H9 (cell line): ENCODE measurements at regions not wholly inside any gene's neighbourhood (a gene's known extent, or its start where the extent isn't known, plus 50 kb on each side); places are given as distances from the start of the nearest gene placed in this dataset.

Source experiments
- DNase-seq: peaks from one replicate; pipeline ENCODE4 v3.0.0-alpha.2; 2017
- H2AFZ ChIP-seq: one replicate; pipeline ENCODE4 v1.6.1; 2013; ENCODE audit warnings: mild to moderate bottlenecking, low read length, control low read depth, moderate library complexity
- H2AK5ac ChIP-seq: 2 replicates; pipeline ENCODE4 v1.6.1; 2013; ENCODE audit warnings: low read length, control low read depth, mixed read lengths; ENCODE audit not compliant: insufficient read length
- H2BK120ac ChIP-seq: one replicate; pipeline ENCODE4 v1.6.1; 2013; ENCODE audit warnings: low read depth, mild to moderate bottlenecking, low read length, control low read depth, inconsistent platforms; ENCODE audit not compliant: poor library complexity, severe bottlenecking
- H2BK12ac ChIP-seq: 2 replicates; pipeline ENCODE4 v1.6.1; 2013; ENCODE audit warnings: low read length, control low read depth, mixed read lengths, low read depth; ENCODE audit not compliant: insufficient read length
- H2BK15ac ChIP-seq: 2 replicates; pipeline ENCODE4 v1.6.1; 2013; ENCODE audit warnings: low read depth, low read length, control low read depth
- H2BK20ac ChIP-seq: one replicate; pipeline ENCODE4 v1.6.1; 2013; ENCODE audit warnings: low read depth, mild to moderate bottlenecking, low read length, control low read depth, inconsistent platforms; ENCODE audit not compliant: poor library complexity, severe bottlenecking
- H2BK5ac ChIP-seq: 2 replicates; pipeline ENCODE4 v1.6.1; 2013; ENCODE audit warnings: low read length, control low read depth, mixed read lengths; ENCODE audit not compliant: insufficient read length
- H3K14ac ChIP-seq: 2 replicates; pipeline ENCODE4 v1.6.1; 2013; ENCODE audit warnings: low read length, control low read depth; ENCODE audit not compliant: insufficient read depth
- H3K18ac ChIP-seq: 2 replicates; pipeline ENCODE4 v1.6.1; 2013; ENCODE audit warnings: low read depth, mild to moderate bottlenecking, mixed read lengths, low read length, control low read depth; ENCODE audit not compliant: insufficient read length
- H3K23ac ChIP-seq: 2 replicates; pipeline ENCODE4 v1.6.1; 2013; ENCODE audit warnings: low read length, control low read depth, mixed read lengths, low read depth; ENCODE audit not compliant: insufficient read length
- H3K23me2 ChIP-seq: 2 replicates; pipeline ENCODE4 v1.6.1; 2013; ENCODE audit warnings: low read depth, mild to moderate bottlenecking, mixed read lengths, low read length, control low read depth; ENCODE audit not compliant: insufficient read length, poor library complexity, severe bottlenecking
- H3K27ac ChIP-seq: 2 replicates; pipeline ENCODE4 v1.5.1; 2013; ENCODE audit warnings: low read length, control low read depth, mixed read lengths, low read depth; ENCODE audit not compliant: insufficient read length
- H3K27me3 ChIP-seq: 2 replicates; pipeline ENCODE4 v1.6.1; 2013; ENCODE audit warnings: low read length, control low read depth, inconsistent platforms; ENCODE audit not compliant: insufficient read depth
- H3K4ac ChIP-seq: 2 replicates; pipeline ENCODE4 v1.6.1; 2013; ENCODE audit warnings: low read depth, mild to moderate bottlenecking, control low read depth, inconsistent platforms, low read length, moderate library complexity
- H3K4me1 ChIP-seq: 2 replicates; pipeline ENCODE4 v1.6.1; 2013; ENCODE audit warnings: low read length, control low read depth, inconsistent platforms; ENCODE audit not compliant: insufficient read depth
- H3K4me2 ChIP-seq: 2 replicates; pipeline ENCODE4 v1.6.1; 2013; ENCODE audit warnings: low read length, control low read depth, mixed read lengths; ENCODE audit not compliant: insufficient read length, insufficient read depth
- H3K56ac ChIP-seq: 2 replicates; pipeline ENCODE4 v1.6.1; 2013; ENCODE audit warnings: low read depth, mild to moderate bottlenecking, mixed read lengths, low read length, control low read depth; ENCODE audit not compliant: insufficient read length
- H3K79me1 ChIP-seq: 2 replicates; pipeline ENCODE4 v1.6.1; 2013; ENCODE audit warnings: low read depth, mild to moderate bottlenecking, moderate library complexity, low read length, control low read depth, inconsistent platforms; ENCODE audit not compliant: insufficient read depth, poor library complexity, severe bottlenecking
- H3K79me2 ChIP-seq: 2 replicates; pipeline ENCODE4 v1.6.1; 2013; ENCODE audit warnings: low read length, control low read depth, inconsistent platforms; ENCODE audit not compliant: insufficient read depth
- H3K9ac ChIP-seq: 2 replicates; pipeline ENCODE4 v1.6.1; 2013; ENCODE audit warnings: low read length, control low read depth, mixed read lengths; ENCODE audit not compliant: insufficient read length; ENCODE audit errors: extremely low read depth
- H3K9me3 ChIP-seq: one replicate; pipeline ENCODE4 v1.6.1; 2013; ENCODE audit warnings: low read depth, low read length, inconsistent platforms; ENCODE audit not compliant: control insufficient read depth
- H3T11ph ChIP-seq: one replicate; pipeline ENCODE4 v1.6.1; 2013; ENCODE audit warnings: mild to moderate bottlenecking, low read length, control low read depth, inconsistent platforms
- H4K20me1 ChIP-seq: one replicate; pipeline ENCODE4 v1.6.1; 2013; ENCODE audit not compliant: control insufficient read depth, insufficient read length, insufficient read depth
- H4K5ac ChIP-seq: 2 replicates; pipeline ENCODE4 v1.6.1; 2013; ENCODE audit warnings: low read depth, mild to moderate bottlenecking, mixed read lengths, low read length, control low read depth; ENCODE audit not compliant: insufficient read length
- H4K8ac ChIP-seq: replicated peaks from 2 replicates; pipeline ENCODE4 v1.6.1; 2013; ENCODE audit warnings: low read length, control low read depth, mixed read lengths, low read depth; ENCODE audit not compliant: insufficient read length
- H4K91ac ChIP-seq: 2 replicates; pipeline ENCODE4 v1.6.1; 2013; ENCODE audit warnings: low read depth, mild to moderate bottlenecking, moderate library complexity, mixed read lengths, low read length, control low read depth; ENCODE audit not compliant: insufficient read length
- H3K27ac Mint-ChIP-seq, 3 experiments: 2 replicates in 2 of 3; 3 replicates in 1 of 3; pipeline ENCODE4 v1.8.0; 2020 to 2021; ENCODE audit warnings: mixed read lengths in 3 of 3, mild to moderate bottlenecking in 1 of 3, moderate library complexity in 1 of 3
- H3K27me3 Mint-ChIP-seq: 2 replicates; pipeline ENCODE4 v1.8.0; 2021; ENCODE audit warnings: low read depth, mild to moderate bottlenecking, moderate library complexity, mixed read lengths
- H3K36me3 Mint-ChIP-seq, 3 experiments: 2 replicates in 2 of 3; 3 replicates in 1 of 3; pipeline ENCODE4 v1.8.0; 2020 to 2021; ENCODE audit warnings: low read depth in 3 of 3, mixed read lengths in 3 of 3; ENCODE audit not compliant: insufficient read depth in 1 of 3
- H3K4me1 Mint-ChIP-seq, 2 experiments: 2 replicates each; pipeline ENCODE4 v1.8.0; 2020; ENCODE audit warnings: mixed read lengths in 2 of 2
- H3K4me3 Mint-ChIP-seq, 2 experiments: 2 replicates in 1 of 2; 3 replicates in 1 of 2; pipeline ENCODE4 v1.8.0; 2020 to 2021; ENCODE audit warnings: mild to moderate bottlenecking in 2 of 2, mixed read lengths in 2 of 2, moderate library complexity in 1 of 2
- H3K9me3 Mint-ChIP-seq, 2 experiments: 2 replicates in 1 of 2; 3 replicates in 1 of 2; pipeline ENCODE4 v1.8.0; 2020; ENCODE audit warnings: mild to moderate bottlenecking in 2 of 2, mixed read lengths in 2 of 2, moderate library complexity in 1 of 2
- WGBS: extraction: QIAGEN DNeasy Blood & Tissue Kit; methylation state at CpG from one replicate; pipeline ENCODE4 v1.1.7; 2013; ENCODE audit warnings: missing lambda C conversion rate, low lambda C conversion rate, mixed read lengths; ENCODE audit not compliant: insufficient read length; ENCODE audit errors: extremely low coverage; 5-methylcytosine and 5-hydroxymethylcytosine counted together
- TF ChIP-seq, protein P1 (sequence below): fragments of 200-600 bp; sonication (generic); conservative IDR thresholded peaks from 3 replicates; pipeline ENCODE4 v1.8.0; 2021; ENCODE audit warnings: antibody characterized with exemption, mild to moderate bottlenecking

DNA sequence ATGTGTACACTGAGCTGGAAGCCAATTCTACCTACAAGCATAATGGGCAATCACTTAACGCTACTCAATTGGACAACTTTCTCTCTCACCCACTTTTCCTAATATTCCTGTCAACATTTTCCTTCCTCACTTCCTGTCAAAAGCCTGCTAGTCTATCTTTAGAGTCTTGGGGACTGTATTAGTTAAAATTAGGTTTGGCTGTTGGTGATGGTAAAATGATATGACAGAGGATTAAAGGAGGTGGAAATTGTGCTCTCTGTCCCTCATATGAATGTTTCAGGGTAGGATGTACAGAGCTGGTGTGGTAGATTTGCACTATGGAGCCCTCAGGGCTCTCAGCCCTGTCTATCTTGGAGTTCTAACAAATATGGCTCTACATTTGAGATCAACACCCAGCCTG lies 129.7 kb downstream of the CEP57L1 start:
- H2BK20ac ChIP-seq = no peak overlapping the region
- DNase-seq = no peak
- H2BK15ac ChIP-seq = no peak overlapping the region
- Mint-ChIP-seq H3K27ac (no peak overlapping the region), H3K9me3 (no peaks in the 10 kb centered on the region), H3K27me3 (no peaks in the 10 kb centered on the region), H3K36me3 (peaks cover 0 to 2% (median 0%) of the 10 kb centered on the region in 3 experiments; a peak in 1 of 7 replicates), H3K4me1 (peaks cover 4 to 6% of the 10 kb centered on the region in 2 experiments; a peak in 3 of 4 replicates), H3K4me3 (no peak overlapping the region)
- H3K27me3 ChIP-seq = no peaks in the 10 kb centered on the region
- no peak overlapping the region for H4K5ac ChIP-seq
- no peaks in the 10 kb centered on the region for H3K23me2 ChIP-seq
- H3T11ph ChIP-seq = no peak overlapping the region
- H3K4me2 ChIP-seq = no peak overlapping the region
- no peaks in the 10 kb centered on the region for H4K20me1 ChIP-seq
- H3K18ac ChIP-seq = no peak overlapping the region
- H2BK12ac ChIP-seq = no peak overlapping the region
- H3K14ac ChIP-seq = no peak overlapping the region
- H2BK5ac ChIP-seq = no peak overlapping the region
- H4K91ac ChIP-seq = no peak overlapping the region
- H2BK120ac ChIP-seq = no peak overlapping the region
- H3K4me1 ChIP-seq = no peaks in the 10 kb centered on the region
- no peak overlapping the region for H3K4ac ChIP-seq
- no peak overlapping the region for H2AFZ ChIP-seq
- no peak overlapping the region for H3K27ac ChIP-seq
- H3K23ac ChIP-seq = no peak overlapping the region
- H3K79me2 ChIP-seq = no peaks in the 10 kb centered on the region
- no peak overlapping the region for H2AK5ac ChIP-seq
- H3K9ac ChIP-seq = no peak overlapping the region
- TF ChIP-seq, protein P1, sequence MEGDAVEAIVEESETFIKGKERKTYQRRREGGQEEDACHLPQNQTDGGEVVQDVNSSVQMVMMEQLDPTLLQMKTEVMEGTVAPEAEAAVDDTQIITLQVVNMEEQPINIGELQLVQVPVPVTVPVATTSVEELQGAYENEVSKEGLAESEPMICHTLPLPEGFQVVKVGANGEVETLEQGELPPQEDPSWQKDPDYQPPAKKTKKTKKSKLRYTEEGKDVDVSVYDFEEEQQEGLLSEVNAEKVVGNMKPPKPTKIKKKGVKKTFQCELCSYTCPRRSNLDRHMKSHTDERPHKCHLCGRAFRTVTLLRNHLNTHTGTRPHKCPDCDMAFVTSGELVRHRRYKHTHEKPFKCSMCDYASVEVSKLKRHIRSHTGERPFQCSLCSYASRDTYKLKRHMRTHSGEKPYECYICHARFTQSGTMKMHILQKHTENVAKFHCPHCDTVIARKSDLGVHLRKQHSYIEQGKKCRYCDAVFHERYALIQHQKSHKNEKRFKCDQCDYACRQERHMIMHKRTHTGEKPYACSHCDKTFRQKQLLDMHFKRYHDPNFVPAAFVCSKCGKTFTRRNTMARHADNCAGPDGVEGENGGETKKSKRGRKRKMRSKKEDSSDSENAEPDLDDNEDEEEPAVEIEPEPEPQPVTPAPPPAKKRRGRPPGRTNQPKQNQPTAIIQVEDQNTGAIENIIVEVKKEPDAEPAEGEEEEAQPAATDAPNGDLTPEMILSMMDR = no peak
- no CpG with 5 or more reads among the region's 1 CpG for WGBS
- no peaks in the 10 kb centered on the region for H3K79me1 ChIP-seq
- no peak overlapping the region for H4K8ac ChIP-seq
- no peaks in the 10 kb centered on the region for H3K9me3 ChIP-seq
- H3K56ac ChIP-seq = no peak overlapping the region
